Neural cell (in vitro differentiated cells): ENCODE measurements at regions not wholly inside any gene's neighbourhood (a gene's known extent, or its start where the extent isn't known, plus 50 kb on each side); places are given as distances from the start of the nearest gene placed in this dataset.

Experiments used
- EP300 ChIP-seq: fragments of 450-650 bp; conservative IDR thresholded peaks from 2 replicates; pipeline ENCODE4 v1.6.1; 2014; ENCODE audit warnings: antibody characterized with exemption, mild to moderate bottlenecking, moderate library complexity; ENCODE audit not compliant: poor library complexity, severe bottlenecking
- EZH2 ChIP-seq: fragments of 200-600, 300-800 bp; shearing (Covaris generic), sonication (generic); IDR thresholded peaks from 2 replicates; pipeline ENCODE4 v1.6.1; 2014; ENCODE audit warnings: antibody characterized with exemption, low read length, borderline replicate concordance, mild to moderate bottlenecking; ENCODE audit not compliant: insufficient read depth, poor library complexity, severe bottlenecking
- MXI1 ChIP-seq: fragments of 450-650 bp; conservative IDR thresholded peaks from 2 replicates; pipeline ENCODE4 v1.6.1; 2014; ENCODE audit warnings: antibody characterized with exemption, mild to moderate bottlenecking; ENCODE audit not compliant: poor library complexity, severe bottlenecking
- POLR2AphosphoS5 ChIP-seq: IDR thresholded peaks from 2 replicates; pipeline ENCODE4 v1.6.1; 2012
- TF ChIP-seq, protein P1 (sequence below): fragments of 450-650 bp; IDR thresholded peaks from 2 replicates; pipeline ENCODE4 v1.5.1; 2014; ENCODE audit warnings: antibody characterized with exemption, mild to moderate bottlenecking, moderate library complexity; ENCODE audit not compliant: poor library complexity, severe bottlenecking
- TF ChIP-seq, protein P2 (sequence below): IDR thresholded peaks from 2 replicates; pipeline ENCODE4 v1.6.1; 2012; ENCODE audit warnings: borderline replicate concordance

DNA sequence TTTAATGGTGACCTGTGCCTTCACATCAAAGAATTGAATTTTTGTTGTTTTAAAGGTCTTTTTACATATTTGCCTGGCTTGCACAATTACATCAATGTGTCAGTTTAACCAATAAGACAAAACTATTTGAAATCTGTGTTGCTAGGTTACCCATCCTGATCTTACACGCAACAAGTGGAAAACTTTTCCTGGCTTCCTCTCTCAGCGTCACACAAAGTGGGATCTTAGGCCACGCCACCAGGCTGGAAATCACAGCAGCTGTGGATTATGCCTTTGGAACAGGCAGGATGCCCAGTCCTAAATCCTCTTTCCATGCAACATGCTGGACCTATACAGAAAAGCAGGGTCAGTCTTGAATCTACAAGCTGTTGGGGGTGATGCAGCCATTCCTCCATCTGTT is 298.2 kb upstream of the HNRNPA3 start:
- no peak for TF ChIP-seq EP300
- TF ChIP-seq, protein P1, sequence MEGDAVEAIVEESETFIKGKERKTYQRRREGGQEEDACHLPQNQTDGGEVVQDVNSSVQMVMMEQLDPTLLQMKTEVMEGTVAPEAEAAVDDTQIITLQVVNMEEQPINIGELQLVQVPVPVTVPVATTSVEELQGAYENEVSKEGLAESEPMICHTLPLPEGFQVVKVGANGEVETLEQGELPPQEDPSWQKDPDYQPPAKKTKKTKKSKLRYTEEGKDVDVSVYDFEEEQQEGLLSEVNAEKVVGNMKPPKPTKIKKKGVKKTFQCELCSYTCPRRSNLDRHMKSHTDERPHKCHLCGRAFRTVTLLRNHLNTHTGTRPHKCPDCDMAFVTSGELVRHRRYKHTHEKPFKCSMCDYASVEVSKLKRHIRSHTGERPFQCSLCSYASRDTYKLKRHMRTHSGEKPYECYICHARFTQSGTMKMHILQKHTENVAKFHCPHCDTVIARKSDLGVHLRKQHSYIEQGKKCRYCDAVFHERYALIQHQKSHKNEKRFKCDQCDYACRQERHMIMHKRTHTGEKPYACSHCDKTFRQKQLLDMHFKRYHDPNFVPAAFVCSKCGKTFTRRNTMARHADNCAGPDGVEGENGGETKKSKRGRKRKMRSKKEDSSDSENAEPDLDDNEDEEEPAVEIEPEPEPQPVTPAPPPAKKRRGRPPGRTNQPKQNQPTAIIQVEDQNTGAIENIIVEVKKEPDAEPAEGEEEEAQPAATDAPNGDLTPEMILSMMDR = no peak
- no peak for TF ChIP-seq MXI1
- TF ChIP-seq EZH2 = no peak
- TF ChIP-seq POLR2AphosphoS5 = no peak
- TF ChIP-seq, protein P2, sequence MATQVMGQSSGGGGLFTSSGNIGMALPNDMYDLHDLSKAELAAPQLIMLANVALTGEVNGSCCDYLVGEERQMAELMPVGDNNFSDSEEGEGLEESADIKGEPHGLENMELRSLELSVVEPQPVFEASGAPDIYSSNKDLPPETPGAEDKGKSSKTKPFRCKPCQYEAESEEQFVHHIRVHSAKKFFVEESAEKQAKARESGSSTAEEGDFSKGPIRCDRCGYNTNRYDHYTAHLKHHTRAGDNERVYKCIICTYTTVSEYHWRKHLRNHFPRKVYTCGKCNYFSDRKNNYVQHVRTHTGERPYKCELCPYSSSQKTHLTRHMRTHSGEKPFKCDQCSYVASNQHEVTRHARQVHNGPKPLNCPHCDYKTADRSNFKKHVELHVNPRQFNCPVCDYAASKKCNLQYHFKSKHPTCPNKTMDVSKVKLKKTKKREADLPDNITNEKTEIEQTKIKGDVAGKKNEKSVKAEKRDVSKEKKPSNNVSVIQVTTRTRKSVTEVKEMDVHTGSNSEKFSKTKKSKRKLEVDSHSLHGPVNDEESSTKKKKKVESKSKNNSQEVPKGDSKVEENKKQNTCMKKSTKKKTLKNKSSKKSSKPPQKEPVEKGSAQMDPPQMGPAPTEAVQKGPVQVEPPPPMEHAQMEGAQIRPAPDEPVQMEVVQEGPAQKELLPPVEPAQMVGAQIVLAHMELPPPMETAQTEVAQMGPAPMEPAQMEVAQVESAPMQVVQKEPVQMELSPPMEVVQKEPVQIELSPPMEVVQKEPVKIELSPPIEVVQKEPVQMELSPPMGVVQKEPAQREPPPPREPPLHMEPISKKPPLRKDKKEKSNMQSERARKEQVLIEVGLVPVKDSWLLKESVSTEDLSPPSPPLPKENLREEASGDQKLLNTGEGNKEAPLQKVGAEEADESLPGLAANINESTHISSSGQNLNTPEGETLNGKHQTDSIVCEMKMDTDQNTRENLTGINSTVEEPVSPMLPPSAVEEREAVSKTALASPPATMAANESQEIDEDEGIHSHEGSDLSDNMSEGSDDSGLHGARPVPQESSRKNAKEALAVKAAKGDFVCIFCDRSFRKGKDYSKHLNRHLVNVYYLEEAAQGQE = no peak
